Ovary (tissue), 3 donors: ENCODE measurements at regions not wholly inside any gene's neighbourhood (a gene's known extent, or its start where the extent isn't known, plus 50 kb on each side); places are given as distances from the start of the nearest gene placed in this dataset.
"Not testable (repeated sequence)": the region's sequence is repeated elsewhere in the genome, so short reads cannot be mapped to it uniquely, and the experiment has no call there.

Source experiments
- EP300 ChIP-seq: sonication (generic); formaldehyde crosslinking; IDR thresholded peaks from one replicate; pipeline ENCODE4 v1.6.1; 2017; ENCODE audit warnings: antibody characterized with exemption
- POLR2A ChIP-seq: fragments of 450-650 bp; IDR thresholded peaks from one replicate; pipeline ENCODE4 v1.6.1; 2017; ENCODE audit warnings: antibody characterized with exemption, mild to moderate bottlenecking, moderate library complexity
- TF ChIP-seq, protein P1 (sequence below), 3 donors: fragments of 450-650 bp in 2 of 3; fragments of 200-600 bp in 1 of 3; IDR thresholded peaks; one replicate each; pipeline versions ENCODE4 v1.5.1 to v1.8.0; 2016 to 2022; ENCODE audit warnings: antibody characterized with exemption in 3 of 3, mild to moderate bottlenecking in 1 of 3
- donor health status: DM: no; HTN: no; CAD: no.

DNA sequence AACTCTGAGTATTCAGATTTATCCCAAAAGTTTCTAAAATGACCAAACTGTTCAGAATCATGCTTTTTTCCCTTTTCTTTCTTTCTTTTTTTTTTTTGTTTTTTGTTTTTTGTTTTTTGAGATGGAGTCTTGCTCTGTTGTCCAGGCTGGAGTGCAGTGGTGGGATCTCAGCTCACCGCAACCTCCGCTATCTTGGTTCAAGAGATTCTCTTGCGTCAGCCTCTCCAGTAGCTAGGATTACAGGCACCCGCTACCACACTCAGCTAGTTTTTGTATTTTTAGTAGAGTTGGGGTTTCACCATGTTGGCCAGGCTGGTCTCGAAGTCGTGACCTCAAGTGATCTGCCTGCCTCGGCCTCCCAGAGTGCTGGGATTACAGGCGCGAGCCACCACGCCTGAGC, 219.2 kb upstream of the ZNF184 start:
- TF ChIP-seq, protein P1, sequence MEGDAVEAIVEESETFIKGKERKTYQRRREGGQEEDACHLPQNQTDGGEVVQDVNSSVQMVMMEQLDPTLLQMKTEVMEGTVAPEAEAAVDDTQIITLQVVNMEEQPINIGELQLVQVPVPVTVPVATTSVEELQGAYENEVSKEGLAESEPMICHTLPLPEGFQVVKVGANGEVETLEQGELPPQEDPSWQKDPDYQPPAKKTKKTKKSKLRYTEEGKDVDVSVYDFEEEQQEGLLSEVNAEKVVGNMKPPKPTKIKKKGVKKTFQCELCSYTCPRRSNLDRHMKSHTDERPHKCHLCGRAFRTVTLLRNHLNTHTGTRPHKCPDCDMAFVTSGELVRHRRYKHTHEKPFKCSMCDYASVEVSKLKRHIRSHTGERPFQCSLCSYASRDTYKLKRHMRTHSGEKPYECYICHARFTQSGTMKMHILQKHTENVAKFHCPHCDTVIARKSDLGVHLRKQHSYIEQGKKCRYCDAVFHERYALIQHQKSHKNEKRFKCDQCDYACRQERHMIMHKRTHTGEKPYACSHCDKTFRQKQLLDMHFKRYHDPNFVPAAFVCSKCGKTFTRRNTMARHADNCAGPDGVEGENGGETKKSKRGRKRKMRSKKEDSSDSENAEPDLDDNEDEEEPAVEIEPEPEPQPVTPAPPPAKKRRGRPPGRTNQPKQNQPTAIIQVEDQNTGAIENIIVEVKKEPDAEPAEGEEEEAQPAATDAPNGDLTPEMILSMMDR (IDR thresholded peaks at IDR 0.05) = not testable (repeated sequence)
- TF ChIP-seq POLR2A, EP300: not testable (repeated sequence)
